Activated CD8-positive, alpha-beta memory T cell treated with anti-CD3 and anti-CD28 coated beads, Interleukin-2, amount 10 ng/mL, durations not matched to agents 7 days and 5 days (primary cell): ENCODE measurements at regions not wholly inside any gene's neighbourhood (a gene's known extent, or its start where the extent isn't known, plus 50 kb on each side); places are given as distances from the start of the nearest gene placed in this dataset.

Experiments
- ATAC-seq: fragments of 150-1000 bp; cut with Tn5 transposase; one replicate; pipeline ENCODE4 v1.10.0; 2021; ENCODE audit warnings: moderate library complexity
- CTCF ChIA-PET: fragments of 350-600 bp; sonication (Branson Sonifier 250); formaldehyde crosslinking; loops from one replicate; lab custom pipeline; 2021; ENCODE audit warnings: antibody characterized with exemption; lab: Charles Lee
- DNase-seq: peaks from one replicate; pipeline ENCODE4 v3.0.0-alpha.2; 2020
- H3K27ac Mint-ChIP-seq: one replicate; pipeline ENCODE4 v1.8.0; 2021; ENCODE audit warnings: mild to moderate bottlenecking, mixed read lengths
- H3K27me3 Mint-ChIP-seq: one replicate; pipeline ENCODE4 v1.8.0; 2021; ENCODE audit warnings: mixed read lengths
- H3K36me3 Mint-ChIP-seq: one replicate; pipeline ENCODE4 v1.8.0; 2021; ENCODE audit warnings: mild to moderate bottlenecking, mixed read lengths
- H3K4me1 Mint-ChIP-seq: one replicate; pipeline ENCODE4 v1.8.0; 2021; ENCODE audit warnings: mixed read lengths
- H3K4me3 Mint-ChIP-seq: one replicate; pipeline ENCODE4 v1.8.0; 2021; ENCODE audit warnings: mild to moderate bottlenecking, moderate library complexity, mixed read lengths
- H3K9me3 Mint-ChIP-seq: one replicate; pipeline ENCODE4 v1.8.0; 2022; ENCODE audit warnings: low read depth, mixed read lengths

- CTCF ChIA-PET = interaction anchor here (0.8 to 1.1 kb wide), 3 partner anchors 7 to 34 kb away, joined by 3 to 5 read pairs (median 5); no protein-coding TSS in a partner anchor
- H3K36me3 Mint-ChIP-seq = no peaks in the 10 kb centered on the region
- no peak for ATAC-seq
- H3K27ac Mint-ChIP-seq = no peak overlapping the region
- peaks cover 7% of the 10 kb centered on the region for H3K27me3 Mint-ChIP-seq
- no peak for DNase-seq
- H3K9me3 Mint-ChIP-seq = no peaks in the 10 kb centered on the region
- H3K4me1 Mint-ChIP-seq = peaks cover 28% of the 10 kb centered on the region
- H3K4me3 Mint-ChIP-seq = no peak overlapping the region
Measured at GRCh38 chr17:77366558-77367245, 225.9 kb downstream of the SEC14L1 start.

DNA sequence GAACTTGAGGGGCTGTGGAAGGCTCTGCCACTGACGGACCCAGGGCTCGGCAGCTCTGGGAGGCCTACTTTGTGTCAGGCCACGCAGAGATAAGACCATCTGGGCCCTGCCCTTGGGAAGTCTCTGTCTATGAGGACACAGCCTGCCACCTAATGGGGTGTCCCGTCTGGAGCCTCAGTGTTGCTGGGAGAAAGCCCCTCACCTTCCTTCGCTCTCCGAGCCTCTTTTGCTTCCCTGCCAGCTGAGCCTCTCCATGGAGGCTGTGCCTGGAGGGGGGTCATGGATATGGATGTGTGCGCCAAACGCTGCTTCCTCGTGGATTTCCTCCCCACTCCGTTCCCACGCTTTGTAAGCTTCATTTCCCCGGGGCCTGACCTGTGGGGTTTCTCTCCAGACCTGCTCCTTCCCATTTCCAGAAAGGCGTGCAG is 228.8 kb downstream of the SEC14L1 start:
- CTCF ChIA-PET = no interaction called here
- Mint-ChIP-seq H3K36me3 (peaks cover 2% of the 10 kb centered on the region), H3K4me3 (no peak overlapping the region), H3K9me3 (no peaks in the 10 kb centered on the region), H3K27ac (no peak overlapping the region), H3K27me3 (peaks cover 5% of the 10 kb centered on the region), H3K4me1 (peaks cover 28% of the 10 kb centered on the region)
- DNase-seq (no peak), ATAC-seq (no peak)

DNA sequence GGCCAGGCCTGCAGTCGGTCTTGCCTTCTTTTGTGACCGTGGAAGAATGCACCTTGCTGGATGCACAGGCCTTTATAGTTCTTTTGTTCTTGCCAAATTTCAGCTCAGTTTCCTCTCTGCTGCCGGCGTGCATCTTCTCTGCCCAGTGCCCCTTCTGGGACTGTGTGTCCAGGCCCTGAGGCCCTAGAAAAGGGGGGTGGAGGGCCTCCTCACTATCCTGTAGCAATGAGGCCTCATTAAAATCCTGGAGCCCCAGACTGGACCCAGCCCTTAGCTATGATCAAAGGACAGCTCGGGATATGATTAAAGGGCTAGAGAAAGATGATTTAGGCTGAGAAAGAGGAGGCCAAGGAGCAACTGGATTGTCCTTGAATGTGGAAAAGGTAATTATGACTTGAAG is 229.8 kb downstream of the SEC14L1 start:
- Mint-ChIP-seq H3K27me3 (no peaks in the 10 kb centered on the region), H3K4me1 (peaks cover 34% of the 10 kb centered on the region), H3K4me3 (no peak overlapping the region), H3K9me3 (no peaks in the 10 kb centered on the region), H3K36me3 (peaks cover 2% of the 10 kb centered on the region), H3K27ac (no peak overlapping the region)
- no peak for ATAC-seq
- DNase-seq = no peak
- CTCF ChIA-PET = interaction anchor here (0.9 to 2.8 kb wide), 4 partner anchors 11 to 40 kb away, joined by 3 to 12 read pairs (median 8); no protein-coding TSS in a partner anchor

DNA sequence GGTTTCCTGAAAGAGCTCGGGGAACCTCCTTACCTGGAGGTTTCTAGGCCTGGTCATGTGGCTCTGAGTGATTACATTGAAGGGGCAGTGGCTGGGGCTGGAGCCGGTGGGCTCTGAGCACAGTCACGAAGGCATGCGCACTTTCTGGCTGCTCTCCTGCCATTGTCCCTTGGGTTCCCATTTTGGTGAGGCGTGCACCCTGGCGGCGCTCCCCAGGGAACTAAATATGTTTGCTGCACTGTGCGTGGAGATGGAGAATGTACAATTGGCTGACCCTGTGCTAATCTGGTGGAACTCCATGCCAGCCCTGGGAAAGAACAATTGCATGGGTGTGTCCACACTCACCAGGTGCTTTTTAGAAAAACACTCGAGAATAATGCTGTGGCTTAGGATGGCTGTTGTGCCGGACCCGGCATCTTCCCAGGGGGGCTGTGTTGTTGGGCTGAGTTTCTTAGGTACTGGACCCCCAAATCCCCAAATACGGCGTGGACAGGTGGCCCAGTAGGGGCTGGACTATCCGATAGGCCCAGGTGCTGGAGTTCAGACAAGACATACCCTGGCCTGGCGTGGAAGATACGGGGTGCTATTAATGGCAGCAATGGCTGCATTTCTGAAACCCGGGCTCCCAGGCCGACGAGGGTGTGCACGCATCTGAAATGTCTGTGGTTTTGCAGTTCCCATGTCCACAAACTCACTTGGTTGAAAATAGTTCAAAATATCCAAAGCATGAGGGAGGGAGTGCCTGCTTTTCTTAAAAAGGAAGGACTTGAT is 230.5 kb downstream of the SEC14L1 start:
- CTCF ChIA-PET = interaction anchor here (0.9 to 2.8 kb wide), 3 partner anchors 18 to 40 kb away, joined by 3 to 12 read pairs (median 10); no protein-coding TSS in a partner anchor
- H3K27ac Mint-ChIP-seq = no peak overlapping the region
- H3K9me3 Mint-ChIP-seq = no peaks in the 10 kb centered on the region
- peaks cover 41% of the 10 kb centered on the region for H3K4me1 Mint-ChIP-seq
- DNase-seq = no peak
- H3K4me3 Mint-ChIP-seq = no peak overlapping the region
- peaks cover 6% of the 10 kb centered on the region for H3K36me3 Mint-ChIP-seq
- no peak for ATAC-seq
- no peaks in the 10 kb centered on the region for H3K27me3 Mint-ChIP-seq

- Mint-ChIP-seq H3K9me3 (no peaks in the 10 kb centered on the region), H3K4me3 (peak overlapping the region; percentile 66), H3K27me3 (no peaks in the 10 kb centered on the region), H3K4me1 (peaks cover 43% of the 10 kb centered on the region), H3K27ac (peak overlapping the region; percentile 73), H3K36me3 (peaks cover 7% of the 10 kb centered on the region)
- DNase-seq (no peak), ATAC-seq (no peak)
- CTCF ChIA-PET = interaction anchor here (2.5 to 2.8 kb wide), 2 partner anchors 17 to 41 kb away, joined by 10 to 12 read pairs; no protein-coding TSS in a partner anchor
Measured at GRCh38 chr17:77371888-77372443, 231.2 kb downstream of the SEC14L1 start.

GRCh38 chr17:77372444-77373298 is 231.9 kb downstream of the SEC14L1 start:
- H3K4me1 Mint-ChIP-seq = peaks cover 44% of the 10 kb centered on the region
- ATAC-seq = peak; percentile 57
- no peaks in the 10 kb centered on the region for H3K27me3 Mint-ChIP-seq

DNA sequence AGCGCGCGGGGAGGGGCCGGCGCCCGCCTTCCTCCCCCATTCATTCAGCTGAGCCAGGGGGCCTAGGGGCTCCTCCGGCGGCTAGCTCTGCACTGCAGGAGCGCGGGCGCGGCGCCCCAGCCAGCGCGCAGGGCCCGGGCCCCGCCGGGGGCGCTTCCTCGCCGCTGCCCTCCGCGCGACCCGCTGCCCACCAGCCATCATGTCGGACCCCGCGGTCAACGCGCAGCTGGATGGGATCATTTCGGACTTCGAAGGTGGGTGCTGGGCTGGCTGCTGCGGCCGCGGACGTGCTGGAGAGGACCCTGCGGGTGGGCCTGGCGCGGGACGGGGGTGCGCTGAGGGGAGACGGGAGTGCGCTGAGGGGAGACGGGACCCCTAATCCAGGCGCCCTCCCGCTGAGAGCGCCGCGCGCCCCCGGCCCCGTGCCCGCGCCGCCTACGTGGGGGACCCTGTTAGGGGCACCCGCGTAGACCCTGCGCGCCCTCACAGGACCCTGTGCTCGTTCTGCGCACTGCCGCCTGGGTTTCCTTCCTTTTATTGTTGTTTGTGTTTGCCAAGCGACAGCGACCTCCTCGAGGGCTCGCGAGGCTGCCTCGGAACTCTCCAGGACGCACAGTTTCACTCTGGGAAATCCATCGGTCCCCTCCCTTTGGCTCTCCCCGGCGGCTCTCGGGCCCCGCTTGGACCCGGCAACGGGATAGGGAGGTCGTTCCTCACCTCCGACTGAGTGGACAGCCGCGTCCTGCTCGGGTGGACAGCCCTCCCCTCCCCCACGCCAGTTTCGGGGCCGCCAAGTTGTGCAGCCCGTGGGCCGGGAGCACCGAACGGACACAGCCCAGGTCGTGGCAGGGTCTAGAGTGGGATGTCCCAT is 232.8 kb downstream of the SEC14L1 start:
- ATAC-seq (peak; percentile 40), DNase-seq (peak; percentile 75)
- Mint-ChIP-seq H3K9me3 (no peaks in the 10 kb centered on the region), H3K36me3 (peaks cover 8% of the 10 kb centered on the region), H3K4me3 (peak overlapping the region; percentile 95), H3K27ac (peak overlapping the region; percentile 96), H3K4me1 (peaks cover 52% of the 10 kb centered on the region), H3K27me3 (no peaks in the 10 kb centered on the region)
- CTCF ChIA-PET = interaction anchor here (0.5 to 4.6 kb wide), 15 partner anchors 8 to 794 kb away, joined by 3 to 52 read pairs (median 5); no protein-coding TSS in a partner anchor

More at GRCh38 chr17:77372444-77373298, 231.9 kb downstream of the SEC14L1 start:
- CTCF ChIA-PET = interaction anchor here (0.7 to 2.8 kb wide), 4 partner anchors 17 to 795 kb away, joined by 3 to 12 read pairs (median 6); no protein-coding TSS in a partner anchor
- peaks cover 8% of the 10 kb centered on the region for H3K36me3 Mint-ChIP-seq
- H3K9me3 Mint-ChIP-seq = no peaks in the 10 kb centered on the region
- peak overlapping the region; percentile 66 for H3K4me3 Mint-ChIP-seq
- H3K27ac Mint-ChIP-seq = peak overlapping the region; percentile 73
- DNase-seq = peak; percentile 82

DNA sequence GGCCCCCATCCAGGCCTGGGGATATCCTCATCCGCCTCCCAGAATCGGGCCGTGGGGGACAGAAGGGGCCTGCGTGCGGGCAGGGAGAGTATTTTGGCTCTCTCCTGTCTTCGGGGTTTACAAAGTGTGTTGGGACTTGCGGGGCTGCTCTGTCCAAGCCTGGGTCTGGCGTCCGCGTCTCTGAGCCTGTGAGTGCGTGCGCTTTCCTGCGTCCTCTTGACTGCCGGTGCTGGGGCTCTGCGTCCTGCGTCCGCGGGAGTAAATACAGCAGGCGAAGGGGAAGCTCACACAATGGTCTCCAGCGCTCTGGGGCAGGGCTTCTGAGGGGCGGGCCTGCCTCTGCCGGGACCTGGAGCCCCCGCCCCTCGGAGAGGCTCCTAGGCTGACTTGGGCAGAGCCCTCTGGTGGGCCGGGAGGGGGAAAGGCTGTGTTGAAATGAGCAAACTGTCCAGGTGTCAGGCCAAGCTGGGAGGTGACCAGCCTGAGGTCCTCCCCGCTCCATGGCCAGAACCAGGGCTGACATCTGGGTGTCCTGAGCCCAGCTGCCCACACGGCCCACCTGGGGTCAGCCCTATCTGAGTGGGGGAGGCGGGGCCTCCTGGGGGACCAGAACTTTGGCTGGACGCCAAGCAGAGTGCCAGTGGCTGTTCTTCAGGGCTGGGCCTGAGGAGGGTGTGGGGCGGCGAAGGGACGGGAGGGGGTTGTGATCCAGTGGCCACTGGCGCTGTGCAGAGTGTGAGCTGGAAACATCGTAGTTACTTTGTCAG is 233.6 kb downstream of the SEC14L1 start:
- CTCF ChIA-PET = interaction anchor here (0.5 to 4.6 kb wide), 18 partner anchors 8 to 120 kb away, joined by 3 to 52 read pairs (median 5); no protein-coding TSS in a partner anchor
- H3K27me3 Mint-ChIP-seq = no peaks in the 10 kb centered on the region
- H3K4me1 Mint-ChIP-seq = peaks cover 57% of the 10 kb centered on the region
- H3K9me3 Mint-ChIP-seq = no peaks in the 10 kb centered on the region
- H3K36me3 Mint-ChIP-seq = peaks cover 8% of the 10 kb centered on the region
- H3K27ac Mint-ChIP-seq = peak overlapping the region; percentile 96
- ATAC-seq (peak; percentile 77), DNase-seq (peak; percentile 89)
- peak overlapping the region; percentile 95 for H3K4me3 Mint-ChIP-seq

DNA sequence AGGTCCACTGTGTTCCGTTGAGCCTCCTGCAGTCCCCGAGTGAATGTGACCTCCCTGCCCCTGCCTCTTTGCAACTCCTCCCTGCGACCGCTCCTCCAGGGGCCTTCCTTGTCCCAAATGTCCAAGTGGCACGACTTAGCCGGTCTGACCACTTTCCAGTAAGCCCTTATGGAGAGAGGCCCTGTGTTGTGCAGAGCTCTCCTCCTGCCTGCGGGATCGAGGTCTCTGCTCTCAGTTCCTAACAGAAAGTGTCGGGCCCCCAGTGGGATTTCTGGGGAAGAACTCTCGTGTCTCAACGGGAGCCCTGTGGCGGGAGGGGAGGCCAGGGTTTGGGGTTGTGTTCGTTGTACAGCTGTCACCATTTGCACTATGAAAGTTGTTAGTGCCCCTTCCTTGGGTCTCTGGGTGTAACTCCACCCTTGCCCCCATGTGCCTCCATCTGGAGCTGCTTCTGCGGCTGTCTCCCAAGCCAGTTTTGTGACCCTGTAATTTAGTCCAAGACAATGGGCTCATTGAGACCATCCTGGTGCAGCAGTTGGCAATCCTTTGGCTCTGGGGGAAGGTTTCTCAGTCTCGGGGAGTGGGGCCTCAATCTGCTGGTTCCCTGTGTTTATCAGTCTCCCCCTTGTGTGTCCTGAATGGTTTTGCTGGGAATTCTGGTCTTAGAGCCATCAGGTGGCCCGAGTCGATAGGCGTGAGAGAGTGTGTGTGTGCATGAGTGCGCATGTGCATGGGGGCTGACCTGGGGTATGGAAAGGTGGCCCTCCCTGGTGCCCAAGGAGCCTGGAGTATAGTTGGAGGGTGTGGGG is 234.5 kb downstream of the SEC14L1 start:
- ATAC-seq = no peak
- H3K4me1 Mint-ChIP-seq = peaks cover 60% of the 10 kb centered on the region
- H3K9me3 Mint-ChIP-seq = no peaks in the 10 kb centered on the region
- CTCF ChIA-PET = interaction anchor here (0.6 to 4.6 kb wide), 18 partner anchors 7 to 119 kb away, joined by 3 to 52 read pairs (median 5); no protein-coding TSS in a partner anchor
- peak overlapping the region; percentile 95 for H3K4me3 Mint-ChIP-seq
- no peaks in the 10 kb centered on the region for H3K27me3 Mint-ChIP-seq
- H3K27ac Mint-ChIP-seq = peak overlapping the region; percentile 96
- peaks cover 8% of the 10 kb centered on the region for H3K36me3 Mint-ChIP-seq
- DNase-seq = peak; percentile 49

DNA sequence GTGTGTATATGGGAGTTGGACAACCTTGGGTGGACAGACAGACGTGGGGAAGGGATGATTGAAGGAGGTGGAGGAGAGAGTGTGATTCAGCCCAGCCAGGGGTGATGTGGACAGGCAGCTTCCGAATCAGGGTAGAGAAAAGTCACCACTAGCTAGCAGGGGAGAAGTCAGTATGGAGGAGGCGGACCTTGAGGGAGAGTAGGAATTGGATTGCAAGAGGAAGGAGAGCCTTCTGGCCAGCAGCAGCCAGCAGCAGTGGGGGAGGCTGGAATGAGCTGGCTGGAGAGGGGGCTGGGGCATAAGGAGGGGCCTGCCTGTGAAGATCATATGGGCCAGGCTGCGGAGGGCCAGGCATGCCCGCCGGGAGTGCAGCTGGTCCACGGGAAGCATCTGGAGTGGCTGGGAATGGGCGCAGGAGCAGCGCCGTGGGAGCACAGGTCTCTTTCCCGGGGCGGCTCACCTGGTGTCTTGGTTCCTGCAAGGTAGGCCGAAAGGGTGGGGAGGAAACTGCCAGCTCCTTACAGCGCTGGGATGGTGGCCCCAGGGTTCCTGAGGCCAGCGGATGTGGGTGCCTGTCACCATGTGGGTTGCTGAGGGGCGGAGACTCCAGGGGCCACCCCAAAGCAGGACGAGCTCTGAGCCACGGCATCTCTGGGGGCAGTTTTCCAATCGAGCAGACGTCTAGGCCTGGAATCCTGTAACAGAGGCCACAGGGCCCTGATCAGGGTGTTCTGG is 235.3 kb downstream of the SEC14L1 start:
- Mint-ChIP-seq H3K36me3 (peaks cover 8% of the 10 kb centered on the region), H3K9me3 (no peaks in the 10 kb centered on the region), H3K4me1 (peaks cover 63% of the 10 kb centered on the region), H3K27me3 (no peaks in the 10 kb centered on the region), H3K4me3 (peak overlapping the region; percentile 95), H3K27ac (peak overlapping the region; percentile 96)
- DNase-seq (peak; percentile 90), ATAC-seq (peak; percentile 52)
- CTCF ChIA-PET = interaction anchor here (0.6 to 4.6 kb wide), 22 partner anchors 11 to 119 kb away, joined by 3 to 52 read pairs (median 4); no protein-coding TSS in a partner anchor
